NOMO-1 treated with dmso at 0.1 percent for 144 hours (cell line): ENCODE measurements at regions not wholly inside any gene's neighbourhood (a gene's known extent, or its start where the extent isn't known, plus 50 kb on each side); places are given as distances from the start of the nearest gene placed in this dataset.

ENCODE experiments used
- DNase-seq: peaks from one replicate; lab custom pipeline; 2025; ENCODE audit not compliant: unreplicated experiment; lab: John Stamatoyannopoulos, UW

GRCh38 chr13:84038001-84038400 lies 155.7 kb upstream of the SLITRK1 start:
- DNase-seq: no peak

DNA sequence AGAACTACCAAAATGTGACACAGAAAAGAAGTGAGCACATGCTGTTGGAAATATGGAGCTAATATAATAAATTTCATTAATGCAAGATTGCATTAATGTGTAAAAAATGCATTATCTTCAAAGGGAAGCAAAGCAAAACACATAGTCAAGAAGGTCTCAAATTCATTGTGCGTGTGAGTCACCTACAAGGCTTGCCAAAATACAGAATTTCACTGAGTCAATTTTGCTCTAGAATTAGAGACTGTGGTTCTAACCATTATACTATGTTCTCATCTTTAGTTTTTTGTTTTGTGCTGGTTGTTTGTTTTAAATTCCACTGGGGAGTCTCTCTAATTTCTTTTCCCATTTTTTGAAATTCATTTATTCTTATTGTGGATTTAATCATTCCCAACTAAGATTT lies 149.8 kb upstream of the SLITRK1 start:
- no peak for DNase-seq

- DNase-seq: no peak
Measured at GRCh38 chr13:84031120-84031519, 148.8 kb upstream of the SLITRK1 start.

DNA sequence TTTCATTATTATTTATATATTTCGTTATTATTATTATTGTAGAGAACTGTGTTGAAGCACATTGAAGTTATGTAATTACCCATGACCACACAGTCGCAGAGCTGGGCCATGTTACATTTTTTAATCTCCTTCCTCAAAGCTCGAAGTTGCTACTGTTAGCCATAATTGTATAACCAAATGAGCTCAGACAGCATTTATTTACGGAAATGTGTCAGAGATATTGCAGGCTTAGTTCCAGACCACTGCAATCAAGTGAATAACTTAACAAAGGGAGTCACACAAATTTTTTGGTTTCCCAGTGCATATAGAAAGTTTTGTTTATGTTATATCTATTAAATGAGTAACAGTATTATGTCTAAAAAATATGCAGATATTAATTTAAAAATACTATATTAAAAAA lies 147.1 kb upstream of the SLITRK1 start:
- DNase-seq: no peak

DNA sequence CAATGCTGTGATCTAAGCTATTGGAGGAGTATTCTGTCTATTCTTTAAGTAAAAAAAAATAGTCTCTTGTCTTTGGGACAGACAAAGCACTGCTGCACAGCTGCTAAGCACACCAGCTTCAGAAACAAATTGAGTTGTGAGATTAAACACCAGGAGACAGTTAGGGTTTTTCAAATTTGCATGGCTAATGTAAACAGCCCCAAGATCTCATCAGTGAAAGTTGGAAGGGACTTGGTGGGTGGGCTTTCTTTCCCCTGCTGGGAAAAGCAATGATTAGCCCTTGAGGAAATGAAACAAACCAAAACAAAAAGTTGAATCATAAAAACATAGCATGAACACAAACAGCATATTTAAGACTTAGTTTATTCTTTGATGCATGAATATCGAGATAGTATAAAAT lies 143.6 kb upstream of the SLITRK1 start:
- no peak for DNase-seq

GRCh38 chr13:83996415-83996814 lies 114.1 kb upstream of the SLITRK1 start:
- no peak for DNase-seq

GRCh38 chr13:83995930-83996329 lies 113.7 kb upstream of the SLITRK1 start:
- DNase-seq: no peak

- DNase-seq: no peak
Measured at GRCh38 chr13:83992566-83993358, 110.5 kb upstream of the SLITRK1 start.

GRCh38 chr13:83987394-83987793 lies 105.1 kb upstream of the SLITRK1 start:
- DNase-seq: no peak

DNA sequence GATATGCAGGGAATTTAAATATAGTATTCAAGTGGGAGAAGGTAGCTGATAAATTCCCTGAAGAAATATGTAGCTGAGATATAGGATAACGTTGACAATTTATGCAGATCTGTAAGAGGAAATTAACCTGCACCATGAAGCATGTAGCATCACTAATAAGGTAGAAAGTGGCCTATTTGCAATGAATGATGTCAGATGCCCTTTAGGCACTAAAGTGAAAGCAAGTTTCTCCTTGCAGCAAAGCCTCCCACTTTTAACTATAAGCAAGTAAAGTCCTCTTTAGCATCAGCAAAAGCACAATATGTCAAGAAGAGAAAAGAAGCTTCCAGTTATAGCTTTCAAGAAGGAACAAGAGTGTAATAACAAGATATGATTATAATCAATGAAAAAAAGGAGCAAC lies 102.5 kb upstream of the SLITRK1 start:
- no peak for DNase-seq

DNA sequence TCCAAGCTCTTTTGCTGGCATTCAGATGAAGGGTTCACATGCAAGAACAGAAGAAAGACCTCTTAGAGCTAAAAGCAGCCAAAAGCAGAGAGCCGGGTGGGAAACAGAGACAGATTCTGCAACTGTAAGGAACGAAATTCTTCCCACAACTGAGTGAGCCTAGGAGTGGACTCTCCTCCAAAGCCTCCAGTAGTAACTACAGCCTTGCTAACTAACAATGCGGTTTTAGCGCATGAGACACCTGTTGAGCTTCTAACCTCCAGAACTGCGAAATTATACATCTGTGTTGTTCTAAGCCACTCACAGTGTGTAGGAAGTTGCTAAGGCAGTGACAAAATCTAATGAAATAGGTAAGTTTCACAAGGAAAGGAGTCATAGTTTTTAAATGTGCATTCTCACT lies 98.1 kb upstream of the SLITRK1 start:
- no peak for DNase-seq

- peak; percentile 35 for DNase-seq
Measured at GRCh38 chr13:83975655-83976165, 93.4 kb upstream of the SLITRK1 start.

- no peak for DNase-seq
Measured at GRCh38 chr13:83958531-83958930, 76.3 kb upstream of the SLITRK1 start.

DNA sequence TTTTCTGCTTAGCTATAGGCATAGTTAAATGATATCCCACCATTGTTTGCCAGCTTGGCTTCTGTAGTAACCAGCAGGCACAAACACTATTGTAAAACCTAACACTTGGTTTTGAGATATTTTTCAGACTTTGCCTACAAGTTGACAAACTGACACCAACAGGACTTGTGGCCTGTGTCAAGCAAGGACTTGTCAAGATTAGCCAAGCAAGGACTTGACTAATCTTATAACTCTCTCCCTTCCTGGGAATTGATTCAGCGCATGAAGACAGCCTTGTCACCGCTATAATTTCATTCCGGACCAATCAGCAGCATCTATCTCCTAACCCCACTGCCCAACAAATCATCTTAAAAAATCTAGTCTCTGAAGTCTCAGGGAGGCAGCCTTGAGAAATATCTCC lies 72.7 kb upstream of the SLITRK1 start:
- no peak for DNase-seq

- no peak for DNase-seq
Measured at GRCh38 chr13:83953916-83954315, 71.6 kb upstream of the SLITRK1 start.

DNA sequence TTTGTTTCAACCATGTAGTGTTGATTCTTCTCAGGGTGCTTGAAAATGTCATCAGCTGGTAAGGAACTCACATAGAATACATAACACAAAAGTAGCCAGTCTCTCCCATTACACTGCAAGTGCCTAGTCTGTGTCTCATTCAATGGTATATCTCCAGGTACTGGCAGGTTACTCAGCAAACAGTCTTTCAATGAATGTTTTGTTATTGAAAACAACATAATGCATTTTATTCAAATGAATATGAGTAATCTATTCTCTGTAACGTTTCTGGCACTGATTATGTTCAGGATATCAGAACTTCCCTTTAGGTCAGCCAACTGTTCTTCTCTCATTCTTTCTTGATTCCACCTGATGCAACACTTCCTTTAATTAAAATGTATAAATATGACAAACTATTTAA lies 68.0 kb upstream of the SLITRK1 start:
- no peak for DNase-seq

DNA sequence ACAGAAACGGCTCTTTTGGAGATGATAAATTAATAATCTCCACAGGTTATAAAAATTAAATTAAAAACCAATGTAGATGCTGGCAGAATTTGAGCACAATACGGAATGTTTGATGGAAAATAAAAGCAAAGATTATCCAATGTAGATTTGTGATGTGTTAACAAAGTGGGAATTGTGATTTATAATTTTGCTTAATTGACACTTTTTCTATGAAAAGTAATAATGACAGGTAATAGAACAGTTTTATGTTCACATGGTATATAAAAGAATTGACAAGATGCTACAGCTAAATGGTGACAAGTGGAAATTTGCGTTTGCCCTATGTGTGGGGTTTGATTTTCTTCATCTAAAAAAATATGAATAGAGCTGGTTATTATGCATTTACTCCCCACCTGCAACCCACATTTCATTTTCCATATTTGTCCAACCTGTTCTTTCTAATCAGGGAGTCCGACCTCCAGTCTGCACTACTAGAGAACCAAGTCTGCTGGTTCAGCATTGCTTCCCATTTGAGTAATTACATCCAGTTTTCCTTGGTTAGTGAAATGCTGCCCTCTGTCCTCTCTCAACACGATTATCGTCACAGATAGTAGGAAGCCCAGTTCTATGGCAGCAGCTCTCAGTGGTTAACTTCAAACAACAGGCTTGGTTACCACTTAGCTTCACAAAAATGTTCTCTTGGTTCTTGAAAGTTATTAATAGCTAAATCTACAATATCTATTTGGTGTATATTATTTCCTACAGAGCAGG lies 61.4 kb upstream of the SLITRK1 start:
- no peak for DNase-seq

DNA sequence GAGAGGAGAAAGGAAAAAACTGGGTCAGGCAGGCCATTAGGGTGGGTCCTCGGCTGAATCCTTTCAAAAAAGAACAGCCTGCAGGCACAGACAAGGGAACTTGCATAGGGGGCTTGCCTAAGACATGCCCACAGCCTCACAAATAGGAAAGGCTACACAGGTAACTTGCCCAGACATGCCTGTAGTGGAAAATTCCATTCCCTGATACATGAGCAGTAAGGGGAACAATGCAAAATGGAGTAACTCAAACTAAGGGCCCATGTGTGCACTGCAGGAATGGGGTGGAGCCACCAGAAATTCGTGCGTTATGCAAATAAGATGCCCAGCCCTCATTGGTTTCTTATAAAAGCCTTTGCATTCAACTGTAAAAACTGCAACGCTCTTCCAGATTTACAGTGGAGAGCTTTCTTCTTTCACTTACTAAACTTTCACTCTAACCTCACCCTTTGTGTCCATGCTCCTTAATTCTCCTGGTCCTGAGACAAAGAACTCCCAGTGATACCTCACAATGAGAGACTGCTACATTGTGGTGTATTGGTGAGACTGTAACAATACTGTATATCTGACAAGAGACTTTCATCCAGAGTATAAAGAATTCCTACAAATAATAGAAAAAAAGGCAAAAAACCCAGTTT lies 59.5 kb upstream of the SLITRK1 start:
- DNase-seq: no peak

DNA sequence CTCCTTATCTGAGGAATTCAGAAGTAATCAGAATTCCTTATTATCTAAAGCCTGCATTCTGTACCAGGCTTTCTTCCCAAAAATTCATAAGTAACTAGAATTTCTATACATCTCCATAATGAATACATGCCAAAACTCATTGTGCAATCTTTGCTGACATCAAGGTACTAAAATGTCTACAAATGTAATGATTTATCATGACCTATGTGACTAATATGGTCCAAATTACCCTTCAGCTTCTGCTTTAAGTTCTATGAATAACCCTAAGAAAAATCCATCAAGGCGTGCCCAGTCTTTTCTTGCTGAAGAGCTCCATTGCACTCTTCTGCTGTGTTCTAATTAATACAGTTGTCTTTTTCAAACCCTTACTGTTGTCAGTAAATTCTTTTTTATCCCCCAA lies 58.5 kb upstream of the SLITRK1 start:
- DNase-seq: no peak

GRCh38 chr13:83937579-83937978 lies 55.3 kb upstream of the SLITRK1 start:
- no peak for DNase-seq

DNA sequence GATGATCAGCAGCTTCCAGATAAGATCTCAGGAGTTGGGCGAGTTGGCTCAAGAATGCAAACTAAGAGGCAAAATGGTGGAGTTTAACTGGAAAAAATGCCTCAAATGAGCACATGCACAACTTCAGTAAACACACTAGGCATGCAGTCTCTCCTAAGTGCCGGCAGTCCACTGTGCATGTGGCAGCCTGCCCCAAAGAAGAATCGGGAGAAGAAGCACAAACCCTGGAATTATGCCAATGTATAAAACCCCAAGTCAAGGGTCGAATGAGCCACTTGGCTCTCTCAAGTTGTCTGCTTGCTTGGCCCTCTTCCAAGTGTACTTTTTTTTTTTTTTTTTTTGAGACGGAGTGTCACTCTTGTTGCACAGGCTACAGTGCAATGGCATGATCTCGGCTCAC lies 53.3 kb upstream of the SLITRK1 start:
- DNase-seq: no peak
